ENCODE measurements at regions not wholly inside any gene's neighbourhood (a gene's known extent, or its start where the extent isn't known, plus 50 kb on each side); places are given as distances from the start of the nearest gene placed in this dataset.
"Not testable (repeated sequence)": the region's sequence is repeated elsewhere in the genome, so short reads cannot be mapped to it uniquely, and the experiment has no call there.

GRCh38 chrX:8048466-8048865 is 121.3 kb upstream of the PNPLA4 start:
- H3K4me3 ChIP-seq (ENCODE audit: low read depth, low read length) = no peak overlapping the region
- ChIA-PET CTCF (no interaction called here), POLR2A (no interaction called here)
- TF ChIP-seq, protein P1, sequence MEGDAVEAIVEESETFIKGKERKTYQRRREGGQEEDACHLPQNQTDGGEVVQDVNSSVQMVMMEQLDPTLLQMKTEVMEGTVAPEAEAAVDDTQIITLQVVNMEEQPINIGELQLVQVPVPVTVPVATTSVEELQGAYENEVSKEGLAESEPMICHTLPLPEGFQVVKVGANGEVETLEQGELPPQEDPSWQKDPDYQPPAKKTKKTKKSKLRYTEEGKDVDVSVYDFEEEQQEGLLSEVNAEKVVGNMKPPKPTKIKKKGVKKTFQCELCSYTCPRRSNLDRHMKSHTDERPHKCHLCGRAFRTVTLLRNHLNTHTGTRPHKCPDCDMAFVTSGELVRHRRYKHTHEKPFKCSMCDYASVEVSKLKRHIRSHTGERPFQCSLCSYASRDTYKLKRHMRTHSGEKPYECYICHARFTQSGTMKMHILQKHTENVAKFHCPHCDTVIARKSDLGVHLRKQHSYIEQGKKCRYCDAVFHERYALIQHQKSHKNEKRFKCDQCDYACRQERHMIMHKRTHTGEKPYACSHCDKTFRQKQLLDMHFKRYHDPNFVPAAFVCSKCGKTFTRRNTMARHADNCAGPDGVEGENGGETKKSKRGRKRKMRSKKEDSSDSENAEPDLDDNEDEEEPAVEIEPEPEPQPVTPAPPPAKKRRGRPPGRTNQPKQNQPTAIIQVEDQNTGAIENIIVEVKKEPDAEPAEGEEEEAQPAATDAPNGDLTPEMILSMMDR (IDR thresholded peaks at IDR 0.05; ENCODE audit: insufficient read depth, low read length, missing control alignments) = no peak
- DNase-seq (ENCODE audit: low read depth, low spot score) = no peak

DNA sequence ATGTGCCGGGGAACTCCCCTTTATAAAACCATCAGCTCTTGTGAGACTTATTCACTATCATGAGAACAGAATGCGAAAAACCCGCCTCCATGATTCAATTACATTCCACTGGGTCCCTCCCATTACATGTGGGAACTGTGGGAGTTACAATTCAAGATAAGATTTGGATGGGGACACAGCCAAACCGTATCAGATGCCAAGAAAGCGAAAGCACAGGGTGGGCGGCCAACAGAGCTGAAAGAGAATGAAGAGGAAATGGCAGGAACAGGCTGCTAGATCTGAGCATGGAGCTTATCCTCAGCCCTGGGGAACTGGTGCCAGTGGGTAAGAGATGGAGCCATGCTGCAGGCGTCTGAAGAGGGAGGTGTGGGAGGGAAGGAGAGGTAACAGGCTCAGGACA is 117.7 kb upstream of the PNPLA4 start:
- POLR2A ChIA-PET = no interaction called here

DNA sequence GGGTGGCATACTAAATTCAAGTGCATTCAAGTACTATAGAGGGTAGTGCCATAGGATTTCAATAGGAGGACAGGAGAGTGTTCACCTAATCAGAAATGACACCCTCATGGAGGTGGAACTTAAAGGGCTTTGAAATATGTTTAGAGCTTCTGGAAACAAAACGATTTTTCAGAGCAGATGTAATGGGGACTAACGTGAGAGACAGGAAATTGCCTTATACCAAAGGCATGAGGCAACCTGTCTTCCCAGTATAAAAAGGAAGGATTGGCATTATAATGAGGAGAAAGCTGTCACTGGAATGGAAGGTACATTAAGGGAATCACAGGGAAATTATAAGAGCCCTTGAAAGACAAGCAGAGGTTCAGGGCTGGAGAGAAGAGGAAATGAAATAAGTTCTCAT is 116.3 kb upstream of the PNPLA4 start:
- TF ChIP-seq, protein P1 (IDR thresholded peaks at IDR 0.05; ENCODE audit: insufficient read depth, low read length, missing control alignments) = no peak
- ChIA-PET POLR2A (no interaction called here), CTCF (no interaction called here)
- DNase-seq (ENCODE audit: low read depth, low spot score) = no peak
- no peak overlapping the region for H3K4me3 ChIP-seq (ENCODE audit: low read depth, low read length)

More for the DNA sequence above, 117.7 kb upstream of the PNPLA4 start:
- no peak overlapping the region for H3K4me3 ChIP-seq (ENCODE audit: low read depth, low read length)
- CTCF ChIA-PET = no interaction called here
- DNase-seq (ENCODE audit: low read depth, low spot score) = no peak
- TF ChIP-seq, protein P1 (IDR thresholded peaks at IDR 0.05; ENCODE audit: insufficient read depth, low read length, missing control alignments) = no peak

GRCh38 chrX:8043121-8043520 is 115.9 kb upstream of the PNPLA4 start:
- POLR2A ChIA-PET = no interaction called here
- TF ChIP-seq, protein P1 (IDR thresholded peaks at IDR 0.05; ENCODE audit: insufficient read depth, low read length, missing control alignments) = no peak
- DNase-seq (ENCODE audit: low read depth, low spot score) = no peak
- H3K4me3 ChIP-seq (ENCODE audit: low read depth, low read length) = no peak overlapping the region
- CTCF ChIA-PET = no interaction called here

DNA sequence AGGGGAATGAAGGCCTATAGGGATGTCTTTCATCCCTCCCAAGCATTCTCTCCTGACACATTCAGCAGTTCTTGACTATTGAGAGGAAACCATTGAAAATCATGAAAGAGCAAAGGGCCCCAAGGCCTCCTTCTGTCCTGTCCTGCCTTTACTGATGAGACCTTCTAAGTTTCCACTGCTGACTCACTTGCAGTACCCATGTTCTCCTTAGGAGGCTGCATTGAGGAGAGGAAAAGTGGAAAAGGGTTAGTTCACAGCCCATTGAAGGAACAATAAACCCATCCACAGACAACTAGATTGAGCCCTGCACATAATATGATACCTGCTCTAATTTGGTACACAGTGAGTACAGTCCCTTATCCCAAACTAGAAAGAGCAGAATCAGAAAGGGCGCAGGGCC is 115.1 kb upstream of the PNPLA4 start:
- TF ChIP-seq, protein P1 (IDR thresholded peaks at IDR 0.05; ENCODE audit: insufficient read depth, low read length, missing control alignments) = no peak
- POLR2A ChIA-PET = no interaction called here
- no peak for DNase-seq (ENCODE audit: low read depth, low spot score)
- no peak overlapping the region for H3K4me3 ChIP-seq (ENCODE audit: low read depth, low read length)
- CTCF ChIA-PET = no interaction called here

DNA sequence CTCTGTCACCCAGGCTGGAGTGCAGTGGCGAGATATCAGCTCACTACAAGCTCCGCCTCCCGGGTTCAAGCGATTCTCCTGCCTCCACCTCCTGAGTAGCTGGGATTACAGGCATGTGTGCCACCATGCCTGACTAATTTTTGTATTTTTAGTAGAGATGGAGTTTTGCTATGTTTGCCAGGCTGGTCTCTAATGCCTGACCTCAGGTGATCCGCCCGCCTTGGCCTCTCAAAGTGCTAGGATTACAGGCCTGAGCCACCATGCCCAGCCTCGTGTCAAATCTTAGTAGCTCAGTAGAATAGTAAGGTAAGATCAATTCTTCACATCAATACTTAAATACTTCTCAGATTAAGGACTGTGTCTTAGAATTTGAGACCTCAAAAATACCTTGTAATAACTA is 112.5 kb upstream of the PNPLA4 start:
- H3K4me3 ChIP-seq (ENCODE audit: low read depth, low read length); CTCF ChIA-PET; POLR2A ChIA-PET; DNase-seq (ENCODE audit: low read depth, low spot score): not testable (repeated sequence)

DNA sequence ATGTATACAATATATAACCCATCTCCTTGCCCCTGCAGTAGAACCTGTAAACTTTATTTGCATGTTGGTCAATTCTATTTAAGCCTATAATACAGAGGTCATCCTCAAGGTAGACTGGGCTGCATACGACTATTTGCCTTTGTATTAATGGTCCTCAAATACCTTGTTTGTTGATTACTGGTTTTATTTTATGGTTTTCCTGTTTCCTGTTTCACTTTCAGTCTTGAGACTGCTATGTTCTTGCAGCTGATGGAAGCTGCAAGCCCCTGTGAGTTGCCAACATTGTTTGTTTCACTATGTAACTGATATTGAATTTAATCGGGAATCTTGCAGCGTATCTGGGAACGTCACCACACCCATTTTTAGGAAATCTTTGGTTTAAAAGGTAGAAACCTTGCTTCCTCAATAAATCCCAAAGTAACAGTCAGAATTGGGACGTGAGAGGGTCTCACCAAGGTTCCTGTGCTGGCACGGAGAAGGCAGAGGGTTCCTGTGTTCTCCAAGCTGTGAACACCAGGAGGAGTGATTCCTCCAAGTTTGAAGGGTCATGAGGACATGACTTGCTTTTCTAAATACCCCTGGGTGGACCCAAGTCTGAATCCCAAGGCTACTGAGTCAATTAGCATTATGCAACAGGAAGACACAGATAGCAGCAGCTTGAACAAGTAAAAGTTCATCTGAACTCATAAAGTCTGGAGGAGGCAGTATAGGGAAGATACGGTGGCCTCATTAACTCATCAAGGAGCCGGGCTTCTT is 110.6 kb upstream of the PNPLA4 start:
- no peak overlapping the region for H3K4me3 ChIP-seq (ENCODE audit: low read depth, low read length)
- DNase-seq (ENCODE audit: low read depth, low spot score) = no peak
- POLR2A ChIA-PET = no interaction called here
- TF ChIP-seq, protein P1 (IDR thresholded peaks at IDR 0.05; ENCODE audit: insufficient read depth, low read length, missing control alignments) = no peak
- CTCF ChIA-PET = no interaction called here
